Trophoblast cell (in vitro differentiated cells and primary cell): ENCODE measurements at regions not wholly inside any gene's neighbourhood (a gene's known extent, or its start where the extent isn't known, plus 50 kb on each side); places are given as distances from the start of the nearest gene placed in this dataset.
A peak's percentile ranks its signal among the peaks of the same experiment; 100 is the strongest.

ENCODE experiments used
- DNase-seq, 2 donors: peaks; one replicate each; pipeline ENCODE4 v3.0.0-alpha.2; 2016
- H2AFZ ChIP-seq: 2 replicates; pipeline ENCODE4 v1.6.1; 2013; ENCODE audit warnings: low read length, moderate library complexity, mild to moderate bottlenecking; ENCODE audit not compliant: insufficient read depth, poor library complexity
- H2AK5ac ChIP-seq: 2 replicates; pipeline ENCODE4 v1.6.1; 2013; ENCODE audit warnings: mild to moderate bottlenecking, low read length
- H2BK120ac ChIP-seq: 2 replicates; pipeline ENCODE4 v1.6.1; 2013; ENCODE audit warnings: low read length, mild to moderate bottlenecking, moderate library complexity; ENCODE audit not compliant: insufficient read depth, poor library complexity
- H2BK12ac ChIP-seq: 2 replicates; pipeline ENCODE4 v1.6.1; 2013; ENCODE audit warnings: mild to moderate bottlenecking, low read length, moderate library complexity
- H2BK5ac ChIP-seq: 2 replicates; pipeline ENCODE4 v1.6.1; 2013; ENCODE audit warnings: low read length, low read depth, moderate library complexity, mild to moderate bottlenecking; ENCODE audit not compliant: poor library complexity
- H3K14ac ChIP-seq: 2 replicates; pipeline ENCODE4 v1.6.1; 2013; ENCODE audit warnings: mild to moderate bottlenecking, low read length
- H3K18ac ChIP-seq: 2 replicates; pipeline ENCODE4 v1.6.1; 2013; ENCODE audit warnings: mild to moderate bottlenecking, low read length
- H3K23ac ChIP-seq: 2 replicates; pipeline ENCODE4 v1.6.1; 2013; ENCODE audit warnings: low read length
- H3K27ac ChIP-seq: 2 replicates; pipeline ENCODE4 v1.5.1; 2013; ENCODE audit warnings: low read depth, mild to moderate bottlenecking, inconsistent platforms, low read length, moderate library complexity
- H3K27me3 ChIP-seq: 2 replicates; pipeline ENCODE4 v1.6.1; 2013; ENCODE audit warnings: inconsistent platforms, mild to moderate bottlenecking, low read length, moderate library complexity; ENCODE audit not compliant: insufficient read depth
- H3K36me3 ChIP-seq, 2 experiments: 1 replicate in 1 of 2; 2 replicates in 1 of 2; pipeline ENCODE4 v1.6.1; 2013; ENCODE audit warnings: low read length in 2 of 2, mild to moderate bottlenecking in 2 of 2, moderate library complexity in 1 of 2; ENCODE audit not compliant: insufficient read depth in 2 of 2, control insufficient read depth in 1 of 2
- H3K4ac ChIP-seq: 2 replicates; pipeline ENCODE4 v1.6.1; 2013; ENCODE audit warnings: low read depth, mild to moderate bottlenecking, low read length, moderate library complexity
- H3K4me1 ChIP-seq, 2 experiments: 1 replicate in 1 of 2; 2 replicates in 1 of 2; pipeline ENCODE4 v1.6.1; 2013; ENCODE audit warnings: low read length in 2 of 2, mild to moderate bottlenecking in 2 of 2, moderate library complexity in 1 of 2; ENCODE audit not compliant: insufficient read depth in 2 of 2, control insufficient read depth in 1 of 2
- H3K4me2 ChIP-seq: 2 replicates; pipeline ENCODE4 v1.6.1; 2013; ENCODE audit warnings: inconsistent platforms, mild to moderate bottlenecking, low read length, moderate library complexity
- H3K4me3 ChIP-seq: 2 replicates; pipeline ENCODE4 v1.5.1; 2013; ENCODE audit warnings: mild to moderate bottlenecking, low read depth, low read length, inconsistent platforms
- H3K79me1 ChIP-seq: one replicate; pipeline ENCODE4 v1.6.1; 2013; ENCODE audit warnings: low read length
- H3K79me2 ChIP-seq: 2 replicates; pipeline ENCODE4 v1.6.1; 2013; ENCODE audit warnings: low read length, mild to moderate bottlenecking; ENCODE audit not compliant: control insufficient read depth, insufficient read depth, poor library complexity
- H3K9ac ChIP-seq: 2 replicates; pipeline ENCODE4 v1.6.1; 2013; ENCODE audit warnings: mild to moderate bottlenecking, low read length
- H3K9me3 ChIP-seq: 2 replicates; pipeline ENCODE4 v1.6.1; 2013; ENCODE audit warnings: low read depth, mild to moderate bottlenecking, control low read depth, inconsistent platforms, low read length; ENCODE audit not compliant: insufficient read depth
- H4K12ac ChIP-seq: 2 replicates; pipeline ENCODE4 v1.6.1; 2013; ENCODE audit warnings: low read depth, mild to moderate bottlenecking, low read length, moderate library complexity
- H4K8ac ChIP-seq: 2 replicates; pipeline ENCODE4 v1.6.1; 2013; ENCODE audit warnings: low read depth, mild to moderate bottlenecking, low read length, moderate library complexity
- H4K91ac ChIP-seq: one replicate; pipeline ENCODE4 v1.6.1; 2013; ENCODE audit warnings: low read depth, mild to moderate bottlenecking, low read length, moderate library complexity
- WGBS: extraction: QIAGEN DNeasy Blood & Tissue Kit; methylation state at CpG from one replicate; pipeline ENCODE4 v1.1.7; 2013; ENCODE audit warnings: missing lambda C conversion rate; ENCODE audit not compliant: insufficient read length, insufficient coverage; ENCODE audit errors: extremely low coverage; 5-methylcytosine and 5-hydroxymethylcytosine counted together

GRCh38 chr3:151555523-151555922 lies 94.7 kb upstream of the IGSF10 start:
- no peak overlapping the region for H3K4ac ChIP-seq
- no peak overlapping the region for H2BK12ac ChIP-seq
- no peak overlapping the region for H3K23ac ChIP-seq
- H4K8ac ChIP-seq, result no peak overlapping the region
- H2BK120ac ChIP-seq, result no peak overlapping the region
- H3K4me2 ChIP-seq, result no peak overlapping the region
- no peak overlapping the region for H3K4me3 ChIP-seq
- no peak overlapping the region for H2BK5ac ChIP-seq
- no peaks in the 10 kb centered on the region for H3K36me3 ChIP-seq
- H2AFZ ChIP-seq, result no peak overlapping the region
- WGBS, result no CpG with 5 or more reads among the region's 2 CpGs
- H3K27ac ChIP-seq, result no peak overlapping the region
- no peaks in the 10 kb centered on the region for H3K79me1 ChIP-seq
- no peak overlapping the region for H4K91ac ChIP-seq
- H3K14ac ChIP-seq, result no peak overlapping the region
- H3K79me2 ChIP-seq, result no peaks in the 10 kb centered on the region
- H3K9ac ChIP-seq, result no peak overlapping the region
- no peak overlapping the region for H4K12ac ChIP-seq
- no peak overlapping the region for H2AK5ac ChIP-seq
- H3K9me3 ChIP-seq, result peaks cover 4% of the 10 kb centered on the region
- no peak overlapping the region for H3K18ac ChIP-seq
- no peaks in the 10 kb centered on the region for H3K27me3 ChIP-seq
- DNase-seq, result no peak
- peaks cover 0 to 5% of the 10 kb centered on the region in 2 experiments for H3K4me1 ChIP-seq

DNA sequence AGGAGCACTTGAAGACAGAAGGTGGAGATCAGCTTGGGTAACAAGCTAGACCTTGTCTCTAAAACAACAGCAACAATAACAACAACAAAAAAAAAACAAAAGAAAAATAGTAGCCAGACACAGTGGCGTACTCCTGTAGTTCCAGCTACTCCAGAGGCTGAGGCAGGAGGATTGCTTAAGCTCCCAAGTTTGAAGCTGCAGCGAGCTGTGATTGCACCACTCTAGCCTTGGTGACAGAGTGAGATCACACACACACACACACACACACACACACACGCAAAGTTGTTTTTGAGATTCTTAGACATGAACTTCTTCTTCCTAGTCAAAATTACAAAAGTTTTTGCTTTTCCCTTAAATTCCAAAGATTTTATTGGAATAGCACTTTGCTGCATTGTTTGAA lies 93.0 kb upstream of the IGSF10 start:
- Histone ChIP-seq H3K27ac (no peak overlapping the region), H2AFZ (no peak overlapping the region), H2BK5ac (no peak overlapping the region), H3K79me1 (no peaks in the 10 kb centered on the region), H2BK120ac (no peak overlapping the region), H3K4ac (no peak overlapping the region), H3K4me3 (no peak overlapping the region), H4K12ac (no peak overlapping the region), H3K79me2 (no peaks in the 10 kb centered on the region), H3K4me1 (peaks cover 0 to 5% of the 10 kb centered on the region in 2 experiments), H3K4me2 (no peak overlapping the region), H2BK12ac (no peak overlapping the region), H3K9ac (no peak overlapping the region), H3K27me3 (no peaks in the 10 kb centered on the region), H4K91ac (no peak overlapping the region), H2AK5ac (no peak overlapping the region), H3K23ac (no peak overlapping the region), H3K36me3 (no peaks in the 10 kb centered on the region), H3K18ac (no peak overlapping the region), H4K8ac (no peak overlapping the region), H3K9me3 (peaks cover 4% of the 10 kb centered on the region), H3K14ac (no peak overlapping the region)
- DNase-seq, result peak; percentile 89 to 95
- WGBS, result no CpG with 5 or more reads among the region's 3 CpGs

DNA sequence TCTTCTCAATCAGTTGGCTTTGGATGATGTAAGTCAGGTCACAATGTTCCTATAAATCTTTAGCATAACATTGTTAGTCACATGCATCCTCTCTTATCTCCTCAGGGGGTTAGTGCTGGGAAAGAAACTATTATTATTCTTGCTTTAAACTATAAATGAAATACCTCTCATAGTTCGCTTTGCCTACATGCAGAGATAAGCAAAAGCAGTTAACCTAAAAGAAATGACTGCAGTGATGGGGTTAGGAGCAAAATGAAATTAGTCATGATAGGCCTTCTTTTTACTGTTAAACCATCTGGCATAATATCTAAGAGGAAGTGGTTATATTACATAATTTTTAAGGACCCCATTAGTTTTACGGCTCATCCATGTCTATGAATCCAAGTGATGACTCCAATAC lies 91.7 kb upstream of the IGSF10 start:
- Histone ChIP-seq H2BK5ac (no peak overlapping the region), H3K4ac (no peak overlapping the region), H3K4me1 (peaks cover 0 to 5% of the 10 kb centered on the region in 2 experiments), H2BK120ac (no peak overlapping the region), H3K27me3 (no peaks in the 10 kb centered on the region), H3K4me3 (no peak overlapping the region), H3K23ac (no peak overlapping the region), H2AK5ac (no peak overlapping the region), H3K79me2 (no peaks in the 10 kb centered on the region), H4K8ac (no peak overlapping the region), H3K14ac (no peak overlapping the region), H3K9me3 (peaks cover 4% of the 10 kb centered on the region), H4K12ac (no peak overlapping the region), H3K9ac (no peak overlapping the region), H2AFZ (no peak overlapping the region), H4K91ac (no peak overlapping the region), H3K36me3 (no peaks in the 10 kb centered on the region), H2BK12ac (no peak overlapping the region), H3K18ac (no peak overlapping the region), H3K4me2 (no peak overlapping the region), H3K79me1 (no peaks in the 10 kb centered on the region), H3K27ac (no peak overlapping the region)
- no CpG with 5 or more reads among the region's 2 CpGs for WGBS
- DNase-seq, result peak; percentile 9 to 84

- peaks cover 4% of the 10 kb centered on the region for H3K9me3 ChIP-seq
- H3K4me1 ChIP-seq, result no peaks in the 10 kb centered on the region
- H2BK5ac ChIP-seq, result no peak overlapping the region
- no peak overlapping the region for H3K4me2 ChIP-seq
- H3K9ac ChIP-seq, result no peak overlapping the region
- no peak for DNase-seq
- H2BK12ac ChIP-seq, result no peak overlapping the region
- H2AFZ ChIP-seq, result no peak overlapping the region
- no peak overlapping the region for H3K4ac ChIP-seq
- H3K79me1 ChIP-seq, result no peaks in the 10 kb centered on the region
- H3K23ac ChIP-seq, result no peak overlapping the region
- no peak overlapping the region for H4K8ac ChIP-seq
- no peak overlapping the region for H2AK5ac ChIP-seq
- no peaks in the 10 kb centered on the region for H3K36me3 ChIP-seq
- no peak overlapping the region for H4K91ac ChIP-seq
- no CpG with 5 or more reads among the region's 5 CpGs for WGBS
- H3K4me3 ChIP-seq, result no peak overlapping the region
- H3K27me3 ChIP-seq, result no peaks in the 10 kb centered on the region
- H3K79me2 ChIP-seq, result no peaks in the 10 kb centered on the region
- no peak overlapping the region for H2BK120ac ChIP-seq
- H4K12ac ChIP-seq, result no peak overlapping the region
- no peak overlapping the region for H3K18ac ChIP-seq
- H3K14ac ChIP-seq, result no peak overlapping the region
- H3K27ac ChIP-seq, result no peak overlapping the region
Measured at GRCh38 chr3:151550642-151551041, 89.8 kb upstream of the IGSF10 start.
